WTC11 (cell line): ENCODE measurements at regions not wholly inside any gene's neighbourhood (a gene's known extent, or its start where the extent isn't known, plus 50 kb on each side); places are given as distances from the start of the nearest gene placed in this dataset.

Experiments used
- ATAC-seq: fragments of 200-7000 bp; cut with Tn5 transposase; 2 replicates; pipeline ENCODE4 v1.10.0; 2021; ENCODE audit warnings: mild to moderate bottlenecking, moderate library complexity
- CTCF ChIA-PET: fragments of 300-600 bp; sonication (Branson Sonifier 250); formaldehyde crosslinking; loops from one replicate; lab custom pipeline; 2021; ENCODE audit warnings: antibody characterized with exemption; lab: Charles Lee
- POLR2A ChIA-PET: fragments of 350-600 bp; sonication (Branson Sonifier 250); formaldehyde crosslinking; loops from one replicate; lab custom pipeline; 2021; ENCODE audit warnings: antibody characterized with exemption; lab: Charles Lee
- DNase-seq: peaks from one replicate; pipeline ENCODE4 v3.0.0; 2021; ENCODE audit warnings: low spot score
- H3K27ac Mint-ChIP-seq: 2 replicates; pipeline ENCODE4 v1.8.0; 2021; ENCODE audit warnings: mixed read lengths
- H3K27me3 Mint-ChIP-seq: 2 replicates; pipeline ENCODE4 v1.8.0; 2021; ENCODE audit warnings: low read depth, mild to moderate bottlenecking, moderate library complexity, mixed read lengths
- H3K36me3 Mint-ChIP-seq: 2 replicates; pipeline ENCODE4 v1.8.0; 2021; ENCODE audit warnings: mixed read lengths
- H3K4me1 Mint-ChIP-seq: 2 replicates; pipeline ENCODE4 v1.8.0; 2022; ENCODE audit warnings: mixed read lengths
- H3K4me3 Mint-ChIP-seq: 2 replicates; pipeline ENCODE4 v1.8.0; 2021; ENCODE audit warnings: mild to moderate bottlenecking, moderate library complexity, mixed read lengths
- H3K9me3 Mint-ChIP-seq: 2 replicates; pipeline ENCODE4 v1.8.0; 2021; ENCODE audit warnings: mixed read lengths
- ARID4B ChIP-seq: sonication (generic); formaldehyde crosslinking; IDR thresholded peaks from 2 replicates; pipeline ENCODE4 v1.8.0; 2023; ENCODE audit warnings: missing genetic modification reagents, mild to moderate bottlenecking, borderline replicate concordance
- E2F4 ChIP-seq: sonication (generic); formaldehyde crosslinking; IDR thresholded peaks from 2 replicates; pipeline ENCODE4 v1.8.1; 2022; ENCODE audit warnings: low read depth, mild to moderate bottlenecking, moderate library complexity, missing genetic modification reagents, borderline replicate concordance
- E2F5 ChIP-seq: sonication (generic); formaldehyde crosslinking; IDR thresholded peaks from 2 replicates; pipeline ENCODE4 v1.8.1; 2022; ENCODE audit warnings: mild to moderate bottlenecking, moderate library complexity, missing genetic modification reagents
- EMX1 ChIP-seq: fragments of 250-450 bp; sonication (Bioruptor Pico); IDR thresholded peaks from 2 replicates; pipeline ENCODE4 v1.8.0; 2021; ENCODE audit warnings: mild to moderate bottlenecking
- FOXK1 ChIP-seq: sonication (generic); formaldehyde crosslinking; IDR thresholded peaks from 2 replicates; pipeline ENCODE4 v1.8.0; 2022; ENCODE audit warnings: mild to moderate bottlenecking, moderate library complexity, missing genetic modification reagents
- IRF1 ChIP-seq: sonication (generic); formaldehyde crosslinking; IDR thresholded peaks from 2 replicates; pipeline ENCODE4 v1.8.0; 2023; ENCODE audit warnings: missing genetic modification reagents
- MYBL2 ChIP-seq: sonication (generic); formaldehyde crosslinking; IDR thresholded peaks from 2 replicates; pipeline ENCODE4 v1.8.1; 2023; ENCODE audit warnings: mild to moderate bottlenecking, moderate library complexity, missing genetic modification reagents
- NFE2L1 ChIP-seq: sonication (generic); formaldehyde crosslinking; IDR thresholded peaks from 2 replicates; pipeline ENCODE4 v1.8.1; 2023; ENCODE audit warnings: missing genetic modification reagents
- OVOL2 ChIP-seq: fragments of 250-450 bp; sonication (Bioruptor Pico); IDR thresholded peaks from 2 replicates; pipeline ENCODE4 v1.9.0; 2021; ENCODE audit warnings: mild to moderate bottlenecking, borderline replicate concordance
- RORB ChIP-seq: fragments of 250-450 bp; sonication (Bioruptor Pico); IDR thresholded peaks from 2 replicates; pipeline ENCODE4 v1.9.0; 2021; ENCODE audit warnings: mild to moderate bottlenecking
- SOX15 ChIP-seq: fragments of 250-450 bp; sonication (Bioruptor Pico); IDR thresholded peaks from 2 replicates; pipeline ENCODE4 v1.9.0; 2021; ENCODE audit warnings: mild to moderate bottlenecking
- STAT6 ChIP-seq: sonication (generic); formaldehyde crosslinking; conservative IDR thresholded peaks from 2 replicates; pipeline ENCODE4 v1.8.1; 2023; ENCODE audit warnings: mild to moderate bottlenecking, low read depth, missing genetic modification reagents, moderate library complexity
- TP53 ChIP-seq: sonication (generic); formaldehyde crosslinking; IDR thresholded peaks from 2 replicates; pipeline ENCODE4 v1.8.1; 2023; ENCODE audit warnings: mild to moderate bottlenecking, missing genetic modification reagents
- ZNF281 ChIP-seq: sonication (generic); formaldehyde crosslinking; IDR thresholded peaks from 2 replicates; pipeline ENCODE4 v1.8.0; 2023; ENCODE audit warnings: mild to moderate bottlenecking, missing genetic modification reagents
- ZNF423 ChIP-seq: fragments of 250-450 bp; sonication (Bioruptor Pico); IDR thresholded peaks from 2 replicates; pipeline ENCODE4 v2.1.2; 2022; ENCODE audit warnings: mild to moderate bottlenecking, moderate library complexity
- ZNF671 ChIP-seq: fragments of 250-450 bp; sonication (Bioruptor Pico); IDR thresholded peaks from 2 replicates; pipeline ENCODE4 v1.8.0; 2021; ENCODE audit warnings: mild to moderate bottlenecking
- ZSCAN18 ChIP-seq: fragments of 250-450 bp; sonication (Bioruptor Pico); IDR thresholded peaks from 2 replicates; pipeline ENCODE4 v2.1.2; 2022; ENCODE audit warnings: mild to moderate bottlenecking, moderate library complexity

- no peak for ATAC-seq
- TF ChIP-seq STAT6 (no peak), E2F5 (no peak), NFE2L1 (no peak), ZSCAN18 (CRISPR knock-in tag) (no peak)
- DNase-seq, result no peak
- ChIA-PET POLR2A (no interaction called here), CTCF (no interaction called here)
- H3K27me3 Mint-ChIP-seq, result no peaks in the 10 kb centered on the region
- no peak overlapping the region for H3K27ac Mint-ChIP-seq
- no peaks in the 10 kb centered on the region for H3K36me3 Mint-ChIP-seq
- no peaks in the 10 kb centered on the region for H3K4me1 Mint-ChIP-seq
- 0 out of 2 replicates have a peak, but pooled peaks cover 3% of the 10 kb centered on the region for H3K9me3 Mint-ChIP-seq
- no peak overlapping the region for H3K4me3 Mint-ChIP-seq
Observed at GRCh38 chr10:29797616-29798015, 162.8 kb upstream of the SVIL start.

GRCh38 chr10:29795850-29796249, 161.1 kb upstream of the SVIL start:
- no peaks in the 10 kb centered on the region for H3K4me1 Mint-ChIP-seq
- CTCF ChIA-PET, result no interaction called here
- no peaks in the 10 kb centered on the region for H3K27me3 Mint-ChIP-seq
- H3K36me3 Mint-ChIP-seq, result no peaks in the 10 kb centered on the region
- POLR2A ChIA-PET, result no interaction called here
- no peak for DNase-seq
- 0 out of 2 replicates have a peak, but pooled peaks cover 3% of the 10 kb centered on the region for H3K9me3 Mint-ChIP-seq
- H3K4me3 Mint-ChIP-seq, result no peak overlapping the region
- H3K27ac Mint-ChIP-seq, result no peak overlapping the region
- no peak for ATAC-seq
- TF ChIP-seq RORB (CRISPR knock-in tag), result no peak

- H3K27ac Mint-ChIP-seq, result no peak overlapping the region
- CTCF ChIA-PET, result no interaction called here
- H3K9me3 Mint-ChIP-seq, result 0 out of 2 replicates have a peak, but pooled peaks cover 3% of the 10 kb centered on the region
- no peak for DNase-seq
- no peak for ATAC-seq
- no peaks in the 10 kb centered on the region for H3K4me1 Mint-ChIP-seq
- no peak overlapping the region for H3K4me3 Mint-ChIP-seq
- POLR2A ChIA-PET, result interaction anchor here (0.6 kb wide), 1 partner anchor 13 kb away, joined by 5 read pairs; no protein-coding TSS in a partner anchor
- no peaks in the 10 kb centered on the region for H3K36me3 Mint-ChIP-seq
- no peaks in the 10 kb centered on the region for H3K27me3 Mint-ChIP-seq
- TF ChIP-seq ZNF281, result no peak
- TF ChIP-seq TP53 (CRISPR knock-in tag), result no peak
- no peak for TF ChIP-seq NFE2L1
- TF ChIP-seq OVOL2 (CRISPR knock-in tag), result no peak
- no peak for TF ChIP-seq FOXK1 (CRISPR knock-in tag)
- TF ChIP-seq IRF1 (CRISPR knock-in tag), result no peak
- no peak for TF ChIP-seq EMX1
- no peak for TF ChIP-seq ZNF671 (CRISPR knock-in tag)
- no peak for TF ChIP-seq E2F4 (CRISPR knock-in tag)
- TF ChIP-seq MYBL2 (CRISPR knock-in tag), result no peak
- TF ChIP-seq SOX15 (CRISPR knock-in tag), result no peak
- no peak for TF ChIP-seq ZNF423 (CRISPR knock-in tag)
- TF ChIP-seq ARID4B (CRISPR knock-in tag), result no peak
Observed at GRCh38 chr10:29794776-29795611, 160.2 kb upstream of the SVIL start.
